Fibroblast of villous mesenchyme (primary cell): ENCODE measurements at regions not wholly inside any gene's neighbourhood (a gene's known extent, or its start where the extent isn't known, plus 50 kb on each side); places are given as distances from the start of the nearest gene placed in this dataset.
"Not testable (repeated sequence)": the region's sequence is repeated elsewhere in the genome, so short reads cannot be mapped to it uniquely, and the experiment has no call there.

Experiments used
- DNase-seq: peaks from one replicate; pipeline ENCODE4 v3.0.0-alpha.2; 2010; ENCODE audit warnings: low read depth
- H3K4me3 ChIP-seq: 2 replicates; pipeline ENCODE4 v1.5.1; 2011; ENCODE audit warnings: low read depth, mild to moderate bottlenecking, low read length
- TF ChIP-seq, protein P1 (sequence below): IDR thresholded peaks from 2 replicates; pipeline ENCODE4 v1.5.1; 2012; ENCODE audit warnings: low read depth, mild to moderate bottlenecking, low read length; ENCODE audit not compliant: insufficient read depth

DNA sequence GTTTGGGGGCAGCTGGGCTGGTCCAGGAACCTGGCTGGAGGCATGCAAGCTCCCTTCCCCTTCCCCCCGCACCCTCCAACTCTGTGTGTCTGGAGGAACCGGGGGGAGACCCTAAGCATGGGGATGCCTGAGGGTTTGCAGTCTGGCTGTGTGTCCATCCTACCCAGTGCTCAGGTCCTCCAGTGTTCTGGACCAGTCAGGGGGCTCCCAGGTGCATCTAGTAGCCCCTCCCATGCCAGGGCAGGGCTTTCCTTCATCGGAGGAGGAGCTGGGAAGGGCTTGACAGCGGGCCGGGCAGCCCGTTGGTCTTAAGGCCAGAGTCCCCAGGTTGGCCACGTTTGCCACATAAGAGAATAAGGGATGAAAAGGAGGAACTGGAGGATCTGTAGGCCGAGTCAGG lies 62.6 kb upstream of the IGFBPL1 start:
- no peak overlapping the region for H3K4me3 ChIP-seq
- TF ChIP-seq, protein P1, sequence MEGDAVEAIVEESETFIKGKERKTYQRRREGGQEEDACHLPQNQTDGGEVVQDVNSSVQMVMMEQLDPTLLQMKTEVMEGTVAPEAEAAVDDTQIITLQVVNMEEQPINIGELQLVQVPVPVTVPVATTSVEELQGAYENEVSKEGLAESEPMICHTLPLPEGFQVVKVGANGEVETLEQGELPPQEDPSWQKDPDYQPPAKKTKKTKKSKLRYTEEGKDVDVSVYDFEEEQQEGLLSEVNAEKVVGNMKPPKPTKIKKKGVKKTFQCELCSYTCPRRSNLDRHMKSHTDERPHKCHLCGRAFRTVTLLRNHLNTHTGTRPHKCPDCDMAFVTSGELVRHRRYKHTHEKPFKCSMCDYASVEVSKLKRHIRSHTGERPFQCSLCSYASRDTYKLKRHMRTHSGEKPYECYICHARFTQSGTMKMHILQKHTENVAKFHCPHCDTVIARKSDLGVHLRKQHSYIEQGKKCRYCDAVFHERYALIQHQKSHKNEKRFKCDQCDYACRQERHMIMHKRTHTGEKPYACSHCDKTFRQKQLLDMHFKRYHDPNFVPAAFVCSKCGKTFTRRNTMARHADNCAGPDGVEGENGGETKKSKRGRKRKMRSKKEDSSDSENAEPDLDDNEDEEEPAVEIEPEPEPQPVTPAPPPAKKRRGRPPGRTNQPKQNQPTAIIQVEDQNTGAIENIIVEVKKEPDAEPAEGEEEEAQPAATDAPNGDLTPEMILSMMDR = no peak
- DNase-seq = no peak

DNA sequence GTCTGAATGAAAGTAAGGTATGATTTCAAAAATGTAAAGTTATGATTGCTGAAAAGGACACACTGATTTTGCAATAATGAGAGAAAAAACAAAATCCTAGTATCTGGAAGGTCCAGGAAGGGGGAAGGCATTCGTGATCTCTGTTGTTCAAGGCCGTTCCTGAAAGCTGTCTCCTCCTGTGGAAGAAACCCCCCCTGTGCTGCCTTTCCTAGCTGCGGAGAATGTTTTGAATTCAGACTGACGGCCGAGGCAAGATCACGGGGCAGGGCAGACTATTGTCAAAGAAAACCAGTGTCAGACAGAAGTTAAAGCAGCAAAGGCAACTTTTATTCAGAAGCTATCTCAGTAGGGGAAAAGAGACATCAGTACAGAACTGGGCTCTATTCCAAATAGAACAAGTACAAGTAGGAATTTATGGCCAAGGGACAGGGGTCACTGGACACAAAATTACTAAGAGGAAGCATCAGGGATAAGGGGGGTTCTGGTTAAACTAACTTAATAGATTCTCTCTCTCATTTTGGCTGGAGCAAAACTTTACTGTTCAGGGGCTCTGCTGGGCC lies 61.9 kb upstream of the IGFBPL1 start:
- no peak overlapping the region for H3K4me3 ChIP-seq
- TF ChIP-seq, protein P1 = no peak
- no peak for DNase-seq

DNA sequence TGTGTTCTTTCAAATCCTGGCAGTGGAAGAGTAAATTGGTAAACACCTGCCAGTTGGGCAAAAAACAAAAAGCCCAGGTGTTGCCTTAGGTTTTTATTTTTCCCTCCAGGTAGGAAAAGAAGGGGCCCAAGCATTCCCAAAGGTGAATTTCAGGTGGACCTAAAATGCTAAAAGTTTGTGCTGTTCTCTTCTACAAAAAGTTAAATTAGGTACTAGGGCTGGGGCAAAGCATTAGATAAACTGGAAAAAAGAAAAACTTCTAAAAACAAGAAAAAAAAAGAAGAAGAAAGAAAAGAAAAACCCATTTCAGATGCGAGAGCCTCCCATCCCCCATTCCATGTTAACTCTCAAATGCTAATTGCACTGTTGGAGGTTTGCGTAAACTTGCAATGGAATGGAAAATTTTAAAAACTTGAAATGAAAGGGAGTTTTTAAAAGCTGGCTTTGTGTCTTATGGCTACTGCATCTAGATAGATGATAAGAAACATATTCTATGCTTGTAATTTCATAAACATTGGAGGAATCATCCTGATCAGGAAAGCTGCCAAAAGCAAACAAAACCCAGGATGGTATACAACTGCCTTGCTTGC lies 59.9 kb upstream of the IGFBPL1 start:
- not testable (repeated sequence) for DNase-seq, H3K4me3 ChIP-seq

DNA sequence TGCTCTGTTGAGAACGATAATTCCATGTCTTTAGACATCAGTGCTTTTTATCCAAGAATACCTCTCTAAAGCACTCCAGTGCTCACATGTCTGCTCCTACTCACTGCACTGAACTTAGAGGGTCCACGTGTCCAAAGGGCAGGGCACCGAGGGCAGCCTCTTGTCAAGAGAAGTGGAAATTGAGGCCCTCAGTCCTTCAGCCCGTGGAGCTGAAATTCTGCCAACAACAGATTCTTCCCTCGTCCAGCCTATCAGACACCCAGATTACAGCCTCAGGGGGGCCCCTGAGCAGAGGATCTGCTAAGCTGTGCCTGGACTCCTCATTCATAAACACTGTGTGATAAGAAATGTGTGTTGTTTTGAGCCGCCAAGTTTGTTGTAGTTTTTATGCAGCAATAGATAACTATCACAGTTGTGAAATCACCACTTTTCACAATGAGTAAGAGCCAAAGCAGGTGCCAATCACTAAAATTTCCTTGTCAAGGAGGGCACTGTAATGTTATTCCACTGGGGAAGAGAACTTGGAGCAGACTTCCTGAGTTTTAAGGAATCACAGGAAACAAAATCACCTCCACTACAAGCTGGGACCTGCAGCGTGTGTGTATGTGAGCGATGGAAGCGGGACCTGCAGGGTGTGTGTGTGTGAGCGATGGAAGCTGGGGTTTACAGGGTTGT lies 58.8 kb upstream of the IGFBPL1 start:
- no peak overlapping the region for H3K4me3 ChIP-seq
- DNase-seq = peak; percentile 13
- TF ChIP-seq, protein P1 = no peak

DNA sequence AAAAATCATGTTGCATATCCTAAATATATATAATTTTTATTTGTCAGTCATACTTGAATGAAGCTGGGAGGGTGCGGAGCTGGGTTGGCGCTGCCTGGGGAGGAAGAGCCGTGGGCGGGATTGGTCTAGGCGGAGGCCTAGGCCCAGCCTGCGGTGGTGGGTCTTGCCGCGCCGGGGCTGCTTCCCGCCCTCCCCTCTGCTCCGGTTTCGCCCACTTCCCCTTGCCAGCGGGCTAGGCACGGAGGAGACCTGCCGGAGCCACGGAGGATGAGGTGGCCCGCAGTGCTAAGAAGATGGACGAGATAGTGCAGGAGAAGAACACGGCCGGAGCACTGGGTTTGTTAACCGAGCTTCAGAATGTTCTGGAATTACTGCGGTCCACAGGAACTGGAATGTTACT lies 54.0 kb upstream of the IGFBPL1 start:
- TF ChIP-seq, protein P1 = no peak
- DNase-seq = no peak
- H3K4me3 ChIP-seq = no peak overlapping the region

DNA sequence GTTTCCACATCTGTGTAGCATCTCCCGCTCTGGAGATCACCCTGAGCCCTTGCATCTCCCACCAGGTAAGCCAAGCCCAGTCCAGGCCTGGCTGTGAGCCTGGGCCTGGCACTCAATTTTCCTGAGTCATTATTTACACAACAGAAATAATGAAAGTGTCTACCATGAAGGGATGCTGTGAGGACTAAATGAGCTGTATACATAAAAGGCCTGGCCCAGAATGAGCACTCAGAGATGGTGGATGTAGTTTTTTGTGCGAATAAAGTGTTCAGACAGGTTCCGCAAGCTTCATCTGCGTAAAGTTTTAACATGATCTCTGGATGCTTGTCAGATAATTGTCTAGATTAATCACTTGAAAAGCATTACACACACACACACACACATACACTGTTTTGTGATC lies 50.2 kb upstream of the IGFBPL1 start:
- not testable (repeated sequence) for H3K4me3 ChIP-seq, DNase-seq
